ENCODE measurements at regions not wholly inside any gene's neighbourhood (a gene's known extent, or its start where the extent isn't known, plus 50 kb on each side); places are given as distances from the start of the nearest gene placed in this dataset.
"Not testable (repeated sequence)": the region's sequence is repeated elsewhere in the genome, so short reads cannot be mapped to it uniquely, and the experiment has no call there.

DNA sequence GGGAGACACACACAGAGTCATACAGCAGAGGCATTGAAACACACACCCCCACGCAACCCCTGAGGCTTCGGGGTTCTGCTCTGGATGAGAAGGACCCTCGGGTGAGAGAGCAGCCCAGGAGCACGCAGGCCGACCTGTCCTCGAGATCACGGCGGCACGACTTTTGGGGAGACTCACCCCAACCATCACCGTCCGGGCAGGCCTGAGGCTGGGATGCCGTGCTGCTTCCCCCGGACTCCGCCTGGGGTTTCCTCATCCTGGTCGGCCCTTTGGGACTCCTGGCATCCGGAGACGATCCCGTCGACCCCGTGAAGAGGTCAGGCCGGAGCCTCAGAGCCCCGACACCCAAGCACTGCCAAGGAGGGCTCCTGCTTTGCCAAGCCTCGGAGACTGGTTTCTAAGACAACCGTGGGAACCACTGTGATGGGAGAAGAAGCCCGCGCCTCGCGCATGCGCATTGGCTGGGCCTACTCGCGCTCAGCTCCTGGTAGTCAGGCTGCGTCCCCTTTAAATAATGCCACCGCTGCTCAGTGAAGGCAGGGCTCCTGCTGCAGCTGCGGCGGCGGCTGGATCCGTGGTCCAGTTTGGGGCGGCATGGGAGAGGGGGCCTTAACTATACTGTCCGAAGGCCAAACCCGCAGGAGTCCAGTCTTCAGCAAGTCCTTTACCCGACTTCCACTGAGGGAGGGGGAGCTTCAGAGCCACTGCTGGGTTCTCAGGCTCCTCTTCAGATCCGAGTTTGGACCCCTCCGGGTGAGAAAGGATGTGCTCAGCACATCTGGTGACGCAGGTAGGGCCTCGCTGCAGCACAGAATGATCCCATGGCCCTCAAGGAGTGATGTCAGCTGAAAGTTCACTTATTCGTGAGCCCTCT is 171.4 kb upstream of the ZNF337 start:
- no peak overlapping the region for H3K27ac ChIP-seq
- DNase-seq (ENCODE audit: low read depth, low spot score), result no peak

DNA sequence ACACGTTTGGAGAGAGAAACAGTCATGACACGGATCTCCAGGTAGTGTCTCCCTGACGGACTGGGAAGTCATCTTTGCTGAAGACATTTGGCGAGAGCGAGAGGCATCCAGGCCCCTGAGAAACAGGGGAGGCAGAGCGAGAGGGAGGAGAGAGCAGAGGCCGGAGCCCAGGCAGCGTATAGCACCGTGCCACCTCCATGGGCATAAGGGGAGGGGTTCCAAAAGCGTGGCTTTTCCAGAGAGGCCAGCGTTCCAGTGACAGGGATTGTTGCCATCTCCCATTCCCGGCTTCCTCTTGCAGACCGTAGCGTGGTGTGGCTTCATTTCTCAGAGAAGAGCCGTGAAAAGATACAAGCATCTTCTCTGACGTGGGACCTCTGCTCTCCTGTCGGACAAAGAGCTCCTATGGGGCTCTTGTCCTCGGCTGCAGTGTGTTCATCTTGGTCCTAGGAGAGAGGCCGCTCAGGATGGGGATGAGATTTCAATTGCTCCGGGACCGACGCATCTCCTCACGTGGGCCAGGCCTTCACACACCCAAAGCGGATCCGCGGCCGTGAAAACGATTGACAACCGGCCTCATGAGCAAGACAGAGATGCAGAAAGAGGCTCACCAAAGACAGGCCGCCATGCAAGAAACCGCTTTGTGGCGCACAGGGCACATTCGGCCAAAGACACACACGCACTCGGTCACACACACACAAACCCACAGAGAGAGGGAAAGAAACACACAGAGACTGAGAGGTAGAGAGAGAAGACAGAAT is 170.5 kb upstream of the ZNF337 start:
- not testable (repeated sequence) for DNase-seq (ENCODE audit: low read depth, low spot score); H3K27ac ChIP-seq

DNA sequence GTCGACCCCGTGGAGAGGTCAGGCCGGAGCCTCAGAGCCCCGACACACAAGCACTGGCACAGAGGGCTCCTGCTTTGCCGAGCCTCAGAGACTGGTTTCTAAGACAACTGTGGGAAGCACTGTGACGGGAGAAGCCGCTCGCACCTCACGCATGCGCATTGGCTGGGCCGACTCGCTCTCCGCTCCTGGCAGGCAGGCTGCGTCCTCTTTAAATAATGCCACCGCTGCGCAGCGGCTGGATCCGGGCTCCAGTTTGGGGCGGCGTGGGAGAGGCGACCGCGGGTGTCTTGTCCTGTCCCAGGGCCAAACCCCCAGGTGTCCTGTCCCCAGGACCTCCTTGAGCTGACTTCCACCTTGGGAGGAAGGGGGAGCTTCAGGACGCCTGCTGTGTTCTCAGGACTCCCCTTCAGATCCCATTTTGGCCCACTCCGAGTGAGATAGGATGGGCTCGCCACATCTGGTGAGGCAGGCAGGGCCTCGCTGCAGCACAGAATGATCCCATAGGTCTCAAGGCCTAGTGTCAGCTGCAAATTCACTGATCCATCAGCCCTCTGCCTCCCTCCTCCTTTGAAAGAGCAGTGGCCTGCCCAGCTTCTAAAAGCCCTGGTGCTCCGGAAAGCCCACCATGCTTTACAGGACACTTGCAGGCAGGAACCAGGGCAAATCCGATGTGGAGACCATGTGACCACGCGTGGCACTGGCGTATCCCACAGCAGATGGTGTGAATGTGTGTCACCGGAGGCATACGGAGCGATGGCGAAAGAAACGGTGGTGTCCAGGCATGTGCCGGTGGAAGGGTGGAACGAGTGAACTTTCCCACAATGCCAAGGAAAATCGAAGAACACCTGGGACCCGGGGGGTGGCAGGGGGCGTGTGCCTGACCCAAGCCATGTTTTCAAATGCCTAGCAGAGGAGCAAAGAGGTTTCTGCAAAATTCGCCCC is 169.3 kb upstream of the ZNF337 start:
- H3K27ac ChIP-seq, result no peak overlapping the region
- DNase-seq (ENCODE audit: low read depth, low spot score), result no peak

DNA sequence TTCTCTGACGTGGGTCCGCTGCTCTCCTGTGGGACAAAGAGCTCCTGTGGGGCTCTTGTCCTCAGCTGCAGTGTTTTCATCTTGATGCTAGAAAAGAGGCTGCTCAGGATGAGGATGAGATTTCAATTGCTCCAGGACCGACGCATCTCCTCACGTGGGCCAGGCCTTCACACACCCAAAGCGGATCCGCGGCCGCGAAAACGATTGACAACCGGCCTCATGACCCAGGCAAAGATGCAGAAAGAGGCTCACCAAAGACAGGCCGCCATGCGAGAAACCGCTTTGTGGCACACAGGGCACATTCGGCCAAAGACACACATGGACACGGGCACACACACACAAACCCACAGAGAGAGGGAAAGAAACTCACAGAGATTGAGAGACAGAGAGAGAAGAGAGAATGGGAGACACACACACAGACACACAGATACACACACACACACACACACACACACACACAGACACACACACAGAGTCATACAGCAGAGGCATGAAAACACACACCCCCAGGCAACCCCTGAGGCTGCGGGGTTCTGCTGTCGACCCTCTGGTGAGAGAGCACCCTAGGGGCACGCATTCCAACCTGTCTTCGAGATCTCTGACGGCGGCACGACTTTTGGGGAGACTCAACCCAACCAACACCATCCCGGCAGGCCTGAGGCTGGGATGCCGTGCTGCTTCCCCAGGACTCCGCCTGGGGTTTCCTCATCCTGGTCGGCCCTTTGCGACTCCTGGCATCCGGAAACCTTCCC is 168.5 kb upstream of the ZNF337 start:
- H3K27ac ChIP-seq; DNase-seq (ENCODE audit: low read depth, low spot score): not testable (repeated sequence)

DNA sequence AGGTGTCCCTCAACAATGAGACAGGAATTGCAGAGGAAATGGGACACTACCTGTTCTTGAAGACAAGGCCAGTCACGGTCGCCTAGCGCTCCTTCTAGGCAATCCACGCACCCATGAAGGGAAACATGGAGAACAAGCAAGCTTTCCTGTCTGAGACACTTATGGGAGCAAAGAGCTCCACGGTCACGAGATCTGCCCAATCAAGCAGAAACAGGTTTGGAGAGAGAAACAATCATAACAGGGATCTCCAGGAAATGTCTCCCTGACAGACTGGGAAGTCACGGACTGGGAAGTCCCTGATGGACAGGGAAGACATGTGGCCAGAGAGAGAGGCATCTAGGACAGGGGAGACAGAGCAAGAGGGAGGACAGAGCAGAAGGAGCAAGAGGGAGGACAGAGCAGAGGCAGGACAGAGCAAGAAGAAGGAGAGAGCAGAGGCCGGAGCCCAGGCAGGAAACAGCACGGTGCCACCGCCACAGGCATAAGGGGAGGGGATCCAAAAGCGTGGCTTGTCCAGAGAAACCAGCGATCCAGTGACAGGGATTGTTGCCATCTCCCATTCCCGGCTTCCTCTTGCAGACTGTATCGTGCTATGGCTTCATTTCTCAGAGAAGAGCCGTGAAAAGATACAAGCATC is 167.8 kb upstream of the ZNF337 start:
- DNase-seq (ENCODE audit: low read depth, low spot score), result no peak
- H3K27ac ChIP-seq, result no peak overlapping the region

DNA sequence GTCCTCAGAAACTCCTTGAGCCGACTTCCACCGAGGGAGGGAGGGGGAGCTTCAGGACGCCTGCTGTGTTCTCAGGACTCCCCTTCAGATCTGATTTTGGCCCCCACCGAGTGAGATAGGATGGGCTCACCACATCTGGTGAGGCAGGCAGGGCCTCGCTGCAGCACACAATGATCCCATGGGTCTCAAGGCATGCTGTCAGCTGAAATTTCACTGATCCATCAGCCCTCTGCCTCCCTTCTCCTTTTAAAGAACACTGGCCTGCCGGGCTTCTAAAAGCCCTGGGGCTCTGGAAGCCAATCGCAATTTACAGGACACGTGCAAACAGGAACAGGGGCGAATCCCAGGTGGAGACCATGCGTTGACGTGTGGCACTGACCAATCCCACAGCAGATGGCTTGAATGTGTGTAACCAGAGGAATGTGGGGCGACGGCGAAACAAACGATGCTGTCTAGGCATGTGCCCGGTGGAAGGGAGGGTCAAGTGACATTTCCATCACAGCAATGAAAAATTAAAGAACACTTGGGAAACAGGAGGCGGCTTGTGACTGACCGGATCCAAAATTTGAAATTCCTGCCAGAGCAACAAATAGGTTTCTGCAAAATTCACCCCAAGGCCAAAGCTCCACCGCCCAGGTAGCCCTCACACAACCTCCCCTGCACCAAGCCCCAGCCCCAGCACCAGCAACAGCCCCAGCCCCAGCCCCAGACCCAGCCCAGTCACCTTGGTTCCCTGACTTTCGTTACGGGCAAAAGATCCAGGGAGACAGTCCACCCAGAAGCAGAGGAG is 167.1 kb upstream of the ZNF337 start:
- no peak for DNase-seq (ENCODE audit: low read depth, low spot score)

DNA sequence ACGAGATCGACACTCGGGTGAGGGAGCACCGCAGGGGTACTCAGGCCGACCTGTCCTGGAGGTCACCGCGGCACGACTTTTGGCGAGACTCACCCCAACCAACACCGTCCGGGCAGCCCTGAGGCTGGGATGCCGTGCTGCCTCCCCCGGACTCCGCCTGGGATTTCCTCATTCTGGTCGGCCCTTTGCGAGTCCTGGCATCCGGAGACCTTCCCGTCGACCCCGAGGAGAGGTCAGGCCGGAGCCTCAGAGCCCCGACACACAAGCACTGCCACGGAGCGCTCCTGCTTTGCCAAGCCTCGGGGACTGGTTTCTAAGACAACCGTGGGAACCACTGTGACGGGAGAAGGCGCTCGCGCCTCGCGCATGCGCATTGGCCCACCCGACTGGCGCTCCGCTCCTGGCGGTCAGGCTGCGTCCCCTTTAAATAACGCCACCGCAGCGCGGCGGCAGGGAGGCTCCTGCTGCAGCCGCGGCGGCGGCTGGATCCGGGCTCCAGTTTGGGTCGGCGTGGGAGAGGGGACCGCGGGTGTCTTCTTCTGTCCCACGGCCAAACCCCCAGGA is 166.4 kb upstream of the ZNF337 start:
- not testable (repeated sequence) for DNase-seq (ENCODE audit: low read depth, low spot score); H3K27ac ChIP-seq

More for the DNA sequence above, 167.1 kb upstream of the ZNF337 start:
- no peak overlapping the region for H3K27ac ChIP-seq

DNA sequence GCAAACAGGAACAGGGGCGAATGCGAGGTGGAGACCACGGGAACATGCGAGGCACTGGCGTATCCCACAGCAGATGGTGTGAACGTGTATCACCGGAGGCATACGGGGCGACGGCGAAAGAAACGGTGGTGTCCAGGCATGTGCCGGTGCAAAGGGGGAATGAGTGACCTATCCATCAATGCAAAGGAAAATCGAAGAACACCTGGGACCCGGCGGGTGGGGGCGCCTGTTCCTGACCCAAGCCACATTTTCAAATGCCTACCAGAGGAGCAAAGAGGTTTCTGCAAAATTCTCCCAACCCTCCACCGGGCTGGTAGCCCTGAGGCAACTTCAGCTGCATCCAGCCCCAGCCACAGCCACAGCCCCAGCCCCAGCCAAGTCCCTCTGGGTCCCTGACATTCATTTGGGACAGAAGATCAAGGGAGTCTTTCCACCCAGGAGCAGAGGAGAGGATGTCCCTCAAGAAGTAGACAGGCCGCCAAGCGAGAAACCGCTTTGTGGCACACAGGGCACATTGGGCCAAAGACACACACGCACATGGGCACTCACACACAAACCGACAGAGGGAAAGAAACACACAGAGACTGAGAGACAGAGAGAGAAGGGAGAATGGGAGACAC is 164.0 kb upstream of the ZNF337 start:
- DNase-seq (ENCODE audit: low read depth, low spot score), result no peak
- H3K27ac ChIP-seq, result no peak overlapping the region

DNA sequence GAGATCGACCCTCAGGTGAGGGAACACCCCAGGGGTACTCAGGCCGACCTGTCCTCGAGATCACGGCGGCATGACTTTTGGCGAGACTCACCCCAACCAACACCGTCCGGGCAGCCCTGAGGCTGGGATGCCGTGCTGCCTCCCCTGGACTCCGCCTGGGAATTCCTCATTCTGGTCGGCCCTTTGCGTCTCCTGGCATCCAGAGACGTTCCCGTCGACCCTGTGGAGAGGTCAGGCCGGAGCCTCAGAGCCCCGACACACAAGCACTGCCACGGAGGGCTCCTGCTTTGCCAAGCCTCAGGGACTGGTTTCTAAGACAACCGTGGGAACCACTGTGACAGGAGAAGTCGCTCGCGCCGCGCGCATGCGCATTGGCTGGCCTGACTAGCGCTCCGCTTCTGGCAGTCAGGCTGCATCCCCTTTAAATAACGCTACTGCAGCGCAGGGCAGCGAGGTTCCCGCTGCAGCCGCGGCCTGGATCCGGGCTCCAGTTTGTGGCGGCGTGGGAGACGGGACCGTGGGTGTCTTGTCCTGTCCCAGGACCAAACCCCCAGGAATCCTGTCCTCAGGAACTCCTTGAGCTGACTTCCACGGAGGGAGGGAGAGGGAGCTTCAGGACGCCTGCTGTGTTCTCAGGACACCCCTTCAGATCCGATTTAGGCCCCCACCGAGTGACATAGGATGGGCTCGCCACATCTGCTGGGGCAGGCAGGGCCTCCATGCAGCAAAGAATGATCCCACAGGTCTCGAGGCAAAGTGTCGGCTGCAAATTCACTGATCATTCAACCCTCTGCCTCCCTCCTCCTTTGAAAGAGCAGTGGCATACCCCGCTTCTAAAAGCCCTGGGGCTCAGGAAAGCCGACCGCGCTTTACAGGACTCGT is 163.2 kb upstream of the ZNF337 start:
- no peak overlapping the region for H3K27ac ChIP-seq
- DNase-seq (ENCODE audit: low read depth, low spot score), result no peak

DNA sequence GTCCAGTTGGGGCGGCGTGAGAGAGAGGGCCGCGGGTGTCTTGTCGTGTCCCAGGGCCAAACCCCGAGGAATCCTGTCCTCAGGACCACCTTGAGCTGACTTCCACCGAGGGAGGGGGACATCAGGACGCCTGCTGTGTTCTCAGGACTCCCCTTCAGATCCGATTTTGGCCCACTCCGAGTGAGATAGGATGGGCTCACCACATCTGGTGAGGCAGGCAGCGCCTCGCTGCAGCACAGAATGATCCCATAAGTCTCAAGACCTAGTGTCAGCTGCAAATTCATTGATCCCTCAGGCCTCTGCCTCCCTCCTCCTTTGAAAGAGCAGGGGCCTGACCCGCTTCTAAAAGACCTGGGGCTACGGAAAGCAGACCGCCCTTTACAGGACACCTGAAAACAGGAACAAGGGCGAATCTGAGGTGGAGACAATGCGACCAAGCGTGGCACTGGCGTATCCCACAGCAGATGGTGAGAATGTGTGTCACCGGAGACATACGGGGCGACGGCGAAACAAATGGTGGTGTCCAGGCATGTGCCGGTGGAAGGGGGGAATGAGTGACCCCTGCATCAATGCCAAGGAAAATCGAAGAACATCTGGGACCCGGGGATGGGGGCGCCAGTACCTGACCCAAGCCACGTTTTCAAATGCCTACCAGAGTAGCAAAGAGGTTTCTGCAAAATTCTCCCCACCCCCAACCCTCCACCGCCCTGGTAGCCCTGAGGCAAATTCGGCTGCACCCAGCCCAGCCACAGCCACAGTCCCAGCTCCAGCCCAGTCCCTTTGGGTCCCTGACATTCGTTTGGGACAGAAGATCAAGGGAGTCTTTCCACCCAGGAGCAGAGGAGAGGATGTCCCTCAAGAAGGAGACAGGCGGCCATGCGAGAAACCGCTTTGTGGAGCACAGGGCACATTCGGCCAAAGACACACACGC is 162.1 kb upstream of the ZNF337 start:
- no peak overlapping the region for H3K27ac ChIP-seq
- no peak for DNase-seq (ENCODE audit: low read depth, low spot score)

DNA sequence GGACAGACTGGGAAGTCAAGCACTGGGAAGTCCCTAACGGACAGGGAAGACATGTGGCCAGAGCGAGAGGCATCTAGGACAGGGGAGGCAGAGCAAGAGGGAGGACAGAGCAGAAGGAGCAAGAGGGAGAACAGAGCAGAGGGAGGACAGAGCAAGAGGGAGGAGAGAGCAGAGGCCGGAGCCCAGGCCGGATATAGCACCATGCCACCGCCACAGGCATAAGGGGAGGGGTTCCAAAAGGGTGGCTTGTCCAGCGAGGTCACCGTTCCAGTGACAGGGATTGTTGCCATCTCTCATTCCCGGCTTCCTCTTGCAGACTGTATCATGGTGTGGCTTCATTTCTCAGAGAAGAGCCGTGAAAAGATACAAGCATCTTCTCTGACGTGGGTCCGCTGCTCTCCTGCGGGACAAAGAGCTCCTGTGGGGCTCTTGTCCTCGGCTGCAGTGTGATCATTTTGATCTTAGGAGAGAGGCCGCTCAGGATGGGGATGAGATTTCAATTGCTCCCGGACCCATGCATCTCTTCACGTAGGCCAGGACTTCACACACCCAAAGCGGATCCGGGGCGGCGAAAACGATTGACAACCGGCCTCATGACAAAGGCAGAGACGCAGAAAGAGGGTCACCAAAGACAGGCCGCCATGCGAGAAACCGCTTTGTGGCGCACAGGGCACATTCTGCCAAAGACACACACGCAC is 160.6 kb upstream of the ZNF337 start:
- DNase-seq (ENCODE audit: low read depth, low spot score); H3K27ac ChIP-seq: not testable (repeated sequence)

DNA sequence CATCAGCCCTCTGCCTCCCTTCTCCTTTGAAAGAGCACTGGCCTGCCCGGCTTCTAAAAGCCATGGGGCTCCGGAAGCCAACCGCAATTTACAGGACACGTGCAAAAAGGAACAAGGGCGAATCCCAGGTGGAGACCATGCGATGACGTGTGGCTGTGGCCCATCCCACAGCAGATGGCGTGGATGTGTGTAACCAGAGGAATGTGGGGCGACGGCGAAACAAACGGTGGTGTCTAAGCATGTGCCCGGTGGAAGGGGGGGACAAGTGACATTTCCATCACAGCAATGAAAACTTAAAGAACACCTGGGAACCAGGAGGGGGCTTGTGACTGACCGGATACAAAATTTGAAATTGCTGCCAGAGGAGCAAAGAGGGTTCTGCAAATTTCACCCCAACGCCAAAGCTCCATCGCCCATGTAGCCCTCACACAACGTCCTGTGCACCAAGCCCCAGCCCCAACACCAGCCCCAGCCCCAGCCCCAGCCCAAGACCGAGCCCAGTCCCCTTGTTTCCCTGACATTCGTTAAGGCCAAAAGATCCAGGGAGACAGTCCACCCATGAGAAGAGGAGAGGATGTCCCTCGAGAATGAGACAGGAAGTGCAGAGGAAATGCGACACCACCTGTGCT is 159.7 kb upstream of the ZNF337 start:
- no peak overlapping the region for H3K27ac ChIP-seq
- DNase-seq (ENCODE audit: low read depth, low spot score), result no peak

DNA sequence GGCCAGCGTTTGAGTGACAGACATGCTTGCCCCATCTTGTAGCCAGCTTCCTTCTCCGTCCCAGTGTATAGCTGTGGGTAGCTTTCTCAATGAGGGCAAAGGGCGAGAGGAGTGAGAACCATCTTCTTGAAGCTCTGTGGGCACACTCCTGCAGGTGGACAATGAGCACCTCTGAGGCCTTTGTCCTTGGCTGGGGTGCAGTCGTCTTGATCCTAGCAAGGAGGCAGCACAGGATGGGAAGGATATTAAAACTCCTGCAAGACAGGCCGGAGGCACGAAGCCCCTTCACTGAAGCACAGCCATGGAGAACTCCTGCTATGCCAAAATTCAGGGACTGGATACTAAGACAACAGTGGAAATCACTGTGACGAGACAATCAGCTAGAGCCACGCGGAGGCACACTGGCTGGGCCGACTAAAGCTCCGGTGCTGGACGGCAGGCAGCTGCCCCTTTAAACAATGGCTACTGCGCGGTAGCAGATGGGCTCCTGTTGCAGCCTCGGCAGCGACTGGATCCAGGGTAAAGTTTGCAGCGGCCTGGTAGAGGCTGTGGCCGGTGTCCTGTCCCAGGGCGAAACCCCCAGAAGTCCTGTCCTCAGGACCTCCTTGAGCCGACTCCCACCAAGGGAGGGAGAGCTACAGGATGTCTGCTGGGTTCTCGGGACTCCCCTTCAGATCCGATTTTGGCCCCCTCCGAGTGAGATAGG is 159.0 kb upstream of the ZNF337 start:
- DNase-seq (ENCODE audit: low read depth, low spot score); H3K27ac ChIP-seq: not testable (repeated sequence)

DNA sequence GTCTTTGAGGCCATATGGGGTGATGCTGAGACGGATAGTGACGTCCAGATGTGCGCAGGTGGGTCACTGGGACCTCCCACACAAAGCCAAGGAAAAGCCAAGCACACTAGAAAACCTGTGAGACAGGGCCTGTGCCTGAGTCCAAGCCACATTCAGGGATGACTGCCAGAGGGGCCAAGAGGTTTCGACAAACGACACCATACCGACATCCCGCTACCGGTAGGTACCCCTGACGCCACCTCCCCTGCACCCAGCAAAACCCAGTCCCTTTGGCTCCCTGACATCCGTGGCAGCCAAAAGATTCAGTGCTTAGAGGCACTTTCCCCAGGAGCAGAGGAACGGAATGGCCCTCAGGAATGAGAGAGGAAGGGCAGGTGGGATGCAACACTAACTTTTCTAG is 158.0 kb upstream of the ZNF337 start:
- not testable (repeated sequence) for DNase-seq (ENCODE audit: low read depth, low spot score); H3K27ac ChIP-seq
